GM12874 (cell line): ENCODE measurements at regions not wholly inside any gene's neighbourhood (a gene's known extent, or its start where the extent isn't known, plus 50 kb on each side); places are given as distances from the start of the nearest gene placed in this dataset.

Experiments used
- TF ChIP-seq, protein P1 (sequence below): IDR thresholded peaks from 2 replicates; pipeline ENCODE4 v1.5.1; 2011; ENCODE audit warnings: low read depth, mild to moderate bottlenecking, control low read depth, low read length, moderate library complexity; ENCODE audit not compliant: insufficient read depth

DNA sequence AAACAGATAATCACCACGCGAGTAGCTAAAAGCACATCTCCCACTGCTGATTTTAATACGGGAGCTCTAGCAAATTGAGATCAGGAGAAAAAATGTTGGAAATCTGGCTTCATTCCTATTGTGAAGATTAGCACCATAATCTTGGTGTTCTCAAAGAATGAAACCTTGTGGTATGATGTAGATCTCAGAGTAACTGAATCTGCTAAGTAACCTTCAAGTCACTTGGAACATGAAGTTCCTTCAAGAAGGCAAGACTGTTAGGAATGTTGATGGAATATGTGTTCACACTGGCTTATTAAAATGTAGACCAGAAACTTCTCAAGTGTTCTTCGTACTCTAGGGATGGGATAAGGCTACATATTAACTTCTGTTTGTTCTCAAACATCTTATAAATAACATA lies 117.4 kb upstream of the CHRM3 start:
- TF ChIP-seq, protein P1, sequence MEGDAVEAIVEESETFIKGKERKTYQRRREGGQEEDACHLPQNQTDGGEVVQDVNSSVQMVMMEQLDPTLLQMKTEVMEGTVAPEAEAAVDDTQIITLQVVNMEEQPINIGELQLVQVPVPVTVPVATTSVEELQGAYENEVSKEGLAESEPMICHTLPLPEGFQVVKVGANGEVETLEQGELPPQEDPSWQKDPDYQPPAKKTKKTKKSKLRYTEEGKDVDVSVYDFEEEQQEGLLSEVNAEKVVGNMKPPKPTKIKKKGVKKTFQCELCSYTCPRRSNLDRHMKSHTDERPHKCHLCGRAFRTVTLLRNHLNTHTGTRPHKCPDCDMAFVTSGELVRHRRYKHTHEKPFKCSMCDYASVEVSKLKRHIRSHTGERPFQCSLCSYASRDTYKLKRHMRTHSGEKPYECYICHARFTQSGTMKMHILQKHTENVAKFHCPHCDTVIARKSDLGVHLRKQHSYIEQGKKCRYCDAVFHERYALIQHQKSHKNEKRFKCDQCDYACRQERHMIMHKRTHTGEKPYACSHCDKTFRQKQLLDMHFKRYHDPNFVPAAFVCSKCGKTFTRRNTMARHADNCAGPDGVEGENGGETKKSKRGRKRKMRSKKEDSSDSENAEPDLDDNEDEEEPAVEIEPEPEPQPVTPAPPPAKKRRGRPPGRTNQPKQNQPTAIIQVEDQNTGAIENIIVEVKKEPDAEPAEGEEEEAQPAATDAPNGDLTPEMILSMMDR: no peak

DNA sequence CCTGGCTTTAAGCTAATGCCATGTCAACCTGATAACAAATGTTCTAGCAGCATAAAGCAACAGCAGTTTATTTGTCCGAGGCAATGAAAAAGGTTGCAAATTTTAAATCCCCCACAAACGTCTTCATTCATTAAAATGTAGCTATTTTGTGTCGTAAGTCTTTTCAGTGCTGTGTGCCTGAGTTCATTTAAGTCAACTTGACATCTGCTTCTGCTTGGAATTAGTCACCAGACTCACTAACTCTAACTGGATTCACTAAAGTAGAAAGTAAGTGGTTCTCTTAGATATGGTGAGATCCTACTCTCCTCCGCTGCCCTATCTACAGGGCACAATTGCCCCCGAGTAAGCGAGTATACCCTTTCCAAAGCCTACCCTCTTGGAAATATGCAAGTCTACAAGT lies 118.4 kb upstream of the CHRM3 start:
- TF ChIP-seq, protein P1: no peak

DNA sequence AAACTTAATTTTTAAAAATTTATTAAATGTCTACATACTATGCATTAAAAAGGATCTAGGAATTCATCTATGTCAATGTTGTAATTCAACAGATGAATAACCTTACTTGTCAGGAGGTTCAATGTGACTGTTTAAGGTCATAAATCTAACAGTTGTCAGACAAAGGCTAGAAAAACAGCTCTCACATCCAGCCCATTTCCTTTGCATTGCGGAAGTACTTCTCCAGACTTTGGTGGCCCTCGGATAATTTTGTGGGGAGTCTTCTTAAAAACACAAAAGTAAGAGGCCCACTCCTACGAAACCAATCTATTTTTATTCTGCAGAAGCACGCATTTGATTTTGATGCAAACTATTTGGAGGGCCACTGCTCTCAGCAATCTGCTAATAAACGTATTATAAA lies 122.6 kb upstream of the CHRM3 start:
- TF ChIP-seq, protein P1: no peak

DNA sequence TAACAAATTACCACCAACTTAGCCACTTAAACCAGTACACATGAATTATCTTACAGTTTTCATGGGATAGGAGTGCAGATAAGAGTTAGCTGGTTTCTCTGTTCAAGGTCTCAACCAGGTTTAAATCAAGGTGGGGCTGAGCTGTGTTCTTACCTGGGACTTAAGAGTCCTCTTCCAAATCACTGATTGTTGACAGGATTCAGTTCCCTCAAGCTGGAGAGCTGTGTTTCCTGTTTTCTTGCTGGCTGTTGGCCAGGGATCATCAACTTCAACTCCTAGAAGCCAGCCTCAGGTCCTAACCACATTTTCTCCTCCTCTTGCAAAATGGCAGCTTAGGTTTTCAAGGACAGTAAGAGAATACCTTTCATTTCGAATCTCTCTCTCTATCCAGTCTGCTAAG lies 123.8 kb upstream of the CHRM3 start:
- TF ChIP-seq, protein P1: no peak

DNA sequence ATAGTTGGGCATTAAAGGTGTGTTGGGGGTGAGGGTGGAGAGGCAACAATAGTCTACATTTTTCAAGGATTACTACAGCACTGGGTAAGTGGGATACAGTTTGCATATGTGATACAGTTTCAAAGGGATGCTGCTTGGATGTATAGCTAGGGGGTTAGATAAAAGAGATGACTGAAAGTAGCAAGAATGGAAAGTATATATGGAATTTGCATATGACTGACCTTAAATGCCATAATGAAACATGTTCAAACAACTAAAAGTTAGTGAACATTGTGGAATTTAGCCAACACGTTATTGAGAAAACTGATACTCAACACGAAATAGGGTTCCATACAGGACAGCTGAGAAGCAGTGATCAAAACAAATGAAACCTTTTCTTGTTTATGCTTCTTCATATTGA lies 124.8 kb upstream of the CHRM3 start:
- TF ChIP-seq, protein P1: no peak

DNA sequence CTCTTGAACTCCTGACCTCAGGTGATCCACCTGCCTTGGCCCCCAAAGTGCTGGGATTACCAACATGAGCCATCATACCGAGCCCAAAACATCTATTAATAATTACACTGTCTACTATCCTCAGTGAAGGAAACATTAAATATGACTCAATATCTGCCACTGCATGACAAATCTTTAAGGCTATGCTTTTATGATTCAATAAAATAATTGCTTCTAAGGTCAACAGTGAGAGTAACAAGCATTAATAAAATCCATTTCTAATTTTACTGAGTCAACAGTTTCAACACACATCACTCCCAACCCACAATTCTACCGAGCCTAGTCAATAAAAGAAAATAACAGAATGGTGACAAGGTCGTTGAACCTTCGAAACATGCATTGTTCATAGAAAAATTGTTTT lies 125.5 kb upstream of the CHRM3 start:
- TF ChIP-seq, protein P1: no peak

DNA sequence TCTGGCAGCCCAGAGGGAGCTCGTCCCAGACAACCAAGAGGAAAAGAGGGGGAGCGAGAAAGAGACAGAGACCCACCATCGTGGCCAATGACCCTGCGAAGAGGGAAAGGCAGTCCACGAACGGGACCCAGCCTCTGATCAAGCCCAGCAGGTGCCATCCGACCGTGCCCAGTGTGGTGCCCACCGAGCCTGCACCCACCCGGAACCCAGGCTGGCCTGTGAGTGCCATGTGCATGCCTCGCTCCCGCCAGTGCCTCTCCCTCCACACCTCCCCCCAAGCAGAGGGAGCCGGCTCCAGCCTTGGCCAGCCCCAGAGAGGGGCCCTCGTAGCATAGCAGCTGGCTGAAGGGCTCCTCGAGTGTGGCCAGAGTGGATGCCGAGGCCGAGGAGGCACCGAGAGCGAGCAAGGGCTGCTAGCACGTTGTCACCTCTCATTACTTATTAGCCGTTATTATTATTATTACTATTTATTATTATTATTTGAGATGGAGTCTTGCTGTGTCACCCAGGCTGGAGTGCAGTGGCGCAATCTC lies 130.7 kb upstream of the CHRM3 start:
- TF ChIP-seq, protein P1: no peak
